8988T (cell line): ENCODE measurements at regions not wholly inside any gene's neighbourhood (a gene's known extent, or its start where the extent isn't known, plus 50 kb on each side); places are given as distances from the start of the nearest gene placed in this dataset.
"Not testable (repeated sequence)": the region's sequence is repeated elsewhere in the genome, so short reads cannot be mapped to it uniquely, and the experiment has no call there.

Experiments used
- DNase-seq: peaks from one replicate; pipeline ENCODE4 v3.0.0; 2011

GRCh38 chr9:42326482-42326881 is 143.0 kb downstream of the SPATA31A6 start:
- DNase-seq: not testable (repeated sequence)

- DNase-seq: not testable (repeated sequence)
These were observed 151.9 kb downstream of the SPATA31A6 start for GRCh38 chr9:42335342-42335741.

GRCh38 chr9:42335984-42336657 is 152.7 kb downstream of the SPATA31A6 start:
- not testable (repeated sequence) for DNase-seq

- DNase-seq: not testable (repeated sequence)
These were observed 154.8 kb downstream of the SPATA31A6 start for GRCh38 chr9:42338275-42338674.

GRCh38 chr9:42339671-42340434 is 156.4 kb downstream of the SPATA31A6 start:
- DNase-seq: not testable (repeated sequence)

GRCh38 chr9:42340435-42340723 is 156.9 kb downstream of the SPATA31A6 start:
- DNase-seq: not testable (repeated sequence)

GRCh38 chr9:42341860-42342259 is 158.4 kb downstream of the SPATA31A6 start:
- not testable (repeated sequence) for DNase-seq

- not testable (repeated sequence) for DNase-seq
These were observed 158.8 kb downstream of the SPATA31A6 start for GRCh38 chr9:42342297-42342696.

GRCh38 chr9:42344508-42344907 is 161.0 kb downstream of the SPATA31A6 start:
- DNase-seq: not testable (repeated sequence)

GRCh38 chr9:42346916-42347315 is 163.5 kb downstream of the SPATA31A6 start:
- DNase-seq: not testable (repeated sequence)

GRCh38 chr9:42349181-42349580 is 165.7 kb downstream of the SPATA31A6 start:
- DNase-seq: not testable (repeated sequence)

- not testable (repeated sequence) for DNase-seq
These were observed 167.0 kb downstream of the SPATA31A6 start for GRCh38 chr9:42350412-42350811.

GRCh38 chr9:42357604-42358373 is 174.3 kb downstream of the SPATA31A6 start:
- DNase-seq: not testable (repeated sequence)

GRCh38 chr9:42358626-42359247 is 175.3 kb downstream of the SPATA31A6 start:
- DNase-seq: not testable (repeated sequence)

- DNase-seq: not testable (repeated sequence)
These were observed 181.2 kb downstream of the SPATA31A6 start for GRCh38 chr9:42364410-42365243.

- not testable (repeated sequence) for DNase-seq
These were observed 181.9 kb downstream of the SPATA31A6 start for GRCh38 chr9:42365244-42365945.

GRCh38 chr9:42368279-42368881 is 184.9 kb downstream of the SPATA31A6 start:
- not testable (repeated sequence) for DNase-seq

- DNase-seq: not testable (repeated sequence)
These were observed 186.7 kb downstream of the SPATA31A6 start for GRCh38 chr9:42370172-42370571.

- DNase-seq: not testable (repeated sequence)
These were observed 188.0 kb downstream of the SPATA31A6 start for GRCh38 chr9:42371417-42371816.

- not testable (repeated sequence) for DNase-seq
These were observed 194.3 kb downstream of the SPATA31A6 start for GRCh38 chr9:42377530-42378417.
